Type B pancreatic cell (in vitro differentiated cells): ENCODE measurements at regions not wholly inside any gene's neighbourhood (a gene's known extent, or its start where the extent isn't known, plus 50 kb on each side); places are given as distances from the start of the nearest gene placed in this dataset.

Experiments used
- DNase-seq: peaks from one replicate; pipeline ENCODE4 v3.0.0; 2021; ENCODE audit warnings: mixed read lengths; ENCODE audit not compliant: unreplicated experiment; ENCODE audit errors: extremely low spot score
- H3K27ac Mint-ChIP-seq: 2 replicates; pipeline ENCODE4 v1.8.0; 2021; ENCODE audit warnings: mild to moderate bottlenecking, mixed read lengths
- H3K27me3 Mint-ChIP-seq: 2 replicates; pipeline ENCODE4 v1.8.0; 2021; ENCODE audit warnings: mixed read lengths
- H3K36me3 Mint-ChIP-seq: 2 replicates; pipeline ENCODE4 v1.8.0; 2021; ENCODE audit warnings: mixed read lengths
- H3K4me1 Mint-ChIP-seq: one replicate; pipeline ENCODE4 v1.8.0; 2021; ENCODE audit warnings: mixed read lengths; ENCODE audit not compliant: unreplicated experiment
- H3K4me3 Mint-ChIP-seq: 2 replicates; pipeline ENCODE4 v1.8.0; 2021; ENCODE audit warnings: mild to moderate bottlenecking, mixed read lengths
- H3K9me3 Mint-ChIP-seq: 2 replicates; pipeline ENCODE4 v1.8.0; 2021; ENCODE audit warnings: mixed read lengths
- TF ChIP-seq, protein P1 (sequence below): fragments of 200-600 bp; sonication (generic); conservative IDR thresholded peaks from 2 replicates; pipeline ENCODE4 v1.5.0; 2021; ENCODE audit warnings: antibody characterized with exemption, mild to moderate bottlenecking

GRCh38 chr18:4750393-4751346 is 295.6 kb upstream of the DLGAP1 start:
- H3K9me3 Mint-ChIP-seq: peaks cover 4% of the 10 kb centered on the region
- DNase-seq: no peak
- TF ChIP-seq, protein P1, sequence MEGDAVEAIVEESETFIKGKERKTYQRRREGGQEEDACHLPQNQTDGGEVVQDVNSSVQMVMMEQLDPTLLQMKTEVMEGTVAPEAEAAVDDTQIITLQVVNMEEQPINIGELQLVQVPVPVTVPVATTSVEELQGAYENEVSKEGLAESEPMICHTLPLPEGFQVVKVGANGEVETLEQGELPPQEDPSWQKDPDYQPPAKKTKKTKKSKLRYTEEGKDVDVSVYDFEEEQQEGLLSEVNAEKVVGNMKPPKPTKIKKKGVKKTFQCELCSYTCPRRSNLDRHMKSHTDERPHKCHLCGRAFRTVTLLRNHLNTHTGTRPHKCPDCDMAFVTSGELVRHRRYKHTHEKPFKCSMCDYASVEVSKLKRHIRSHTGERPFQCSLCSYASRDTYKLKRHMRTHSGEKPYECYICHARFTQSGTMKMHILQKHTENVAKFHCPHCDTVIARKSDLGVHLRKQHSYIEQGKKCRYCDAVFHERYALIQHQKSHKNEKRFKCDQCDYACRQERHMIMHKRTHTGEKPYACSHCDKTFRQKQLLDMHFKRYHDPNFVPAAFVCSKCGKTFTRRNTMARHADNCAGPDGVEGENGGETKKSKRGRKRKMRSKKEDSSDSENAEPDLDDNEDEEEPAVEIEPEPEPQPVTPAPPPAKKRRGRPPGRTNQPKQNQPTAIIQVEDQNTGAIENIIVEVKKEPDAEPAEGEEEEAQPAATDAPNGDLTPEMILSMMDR: no peak
- H3K36me3 Mint-ChIP-seq: no peaks in the 10 kb centered on the region
- no peak overlapping the region for H3K27ac Mint-ChIP-seq
- no peak overlapping the region for H3K4me3 Mint-ChIP-seq
- H3K27me3 Mint-ChIP-seq: no peaks in the 10 kb centered on the region
- H3K4me1 Mint-ChIP-seq: no peaks in the 10 kb centered on the region

- TF ChIP-seq, protein P1: no peak
- Mint-ChIP-seq H3K4me1 (no peaks in the 10 kb centered on the region), H3K36me3 (no peaks in the 10 kb centered on the region), H3K4me3 (no peak overlapping the region), H3K27ac (no peak overlapping the region), H3K27me3 (no peaks in the 10 kb centered on the region), H3K9me3 (peaks cover 11% of the 10 kb centered on the region)
- DNase-seq: no peak
Measured at GRCh38 chr18:4748975-4749374, 293.9 kb upstream of the DLGAP1 start.

DNA sequence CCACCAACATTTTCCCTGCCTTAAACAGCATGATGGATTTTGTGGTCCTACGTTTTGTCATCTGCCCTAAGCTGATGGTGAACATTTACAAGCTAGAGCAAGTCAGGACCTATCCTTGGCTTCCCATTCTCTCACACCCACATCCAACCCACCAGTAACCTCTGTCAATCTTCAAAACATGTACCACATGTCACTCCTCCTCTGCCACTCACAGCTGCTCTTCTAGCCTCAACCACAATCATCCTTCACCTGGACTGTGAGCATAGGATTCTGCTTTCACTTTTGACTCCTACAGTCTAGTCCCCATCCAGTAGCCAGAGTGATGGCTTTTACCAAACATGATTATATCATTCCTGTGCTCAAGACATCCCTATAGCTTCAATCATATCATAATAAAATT is 279.8 kb upstream of the DLGAP1 start:
- H3K27ac Mint-ChIP-seq: no peak overlapping the region
- H3K4me1 Mint-ChIP-seq: no peaks in the 10 kb centered on the region
- H3K27me3 Mint-ChIP-seq: peaks cover 2% of the 10 kb centered on the region
- H3K36me3 Mint-ChIP-seq: no peaks in the 10 kb centered on the region
- H3K9me3 Mint-ChIP-seq: no peaks in the 10 kb centered on the region
- DNase-seq: no peak
- TF ChIP-seq, protein P1: no peak
- no peak overlapping the region for H3K4me3 Mint-ChIP-seq

DNA sequence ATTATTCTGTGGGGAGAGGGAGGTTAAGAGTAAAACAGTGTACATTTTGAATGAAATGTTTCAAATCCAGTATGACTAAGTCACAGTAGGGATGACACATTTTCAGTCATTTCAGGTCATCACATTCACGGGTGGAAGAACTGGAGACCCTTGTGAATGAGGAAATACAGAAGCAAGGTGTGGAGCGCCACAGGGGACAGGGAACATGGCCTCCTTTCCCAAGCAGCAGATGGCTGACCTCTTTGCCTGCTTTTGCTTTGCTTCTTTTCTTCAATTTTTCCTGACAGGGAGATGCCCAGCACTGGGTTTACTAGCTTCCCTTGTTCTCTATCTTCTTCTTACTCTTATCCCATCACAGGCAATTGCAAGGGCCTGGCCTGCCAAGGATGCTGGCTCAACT is 278.9 kb upstream of the DLGAP1 start:
- DNase-seq: no peak
- TF ChIP-seq, protein P1: no peak
- H3K27ac Mint-ChIP-seq: no peak overlapping the region
- no peak overlapping the region for H3K4me3 Mint-ChIP-seq
- peaks cover 2% of the 10 kb centered on the region for H3K27me3 Mint-ChIP-seq
- no peaks in the 10 kb centered on the region for H3K4me1 Mint-ChIP-seq
- no peaks in the 10 kb centered on the region for H3K36me3 Mint-ChIP-seq
- no peaks in the 10 kb centered on the region for H3K9me3 Mint-ChIP-seq

GRCh38 chr18:4721545-4721944 is 266.4 kb upstream of the DLGAP1 start:
- DNase-seq: no peak
- Mint-ChIP-seq H3K9me3 (no peaks in the 10 kb centered on the region), H3K4me3 (no peak overlapping the region), H3K27ac (no peak overlapping the region), H3K27me3 (no peaks in the 10 kb centered on the region), H3K36me3 (no peaks in the 10 kb centered on the region), H3K4me1 (no peaks in the 10 kb centered on the region)
- TF ChIP-seq, protein P1: no peak
